Endothelial cell of umbilical vein (primary cell): ENCODE measurements at regions not wholly inside any gene's neighbourhood (a gene's known extent, or its start where the extent isn't known, plus 50 kb on each side); places are given as distances from the start of the nearest gene placed in this dataset.

Source experiments
- BruUV-seq: library from RNA; stranded (reverse); fragments of 400-500 nt; replicated peaks from 2 replicates; lab custom pipeline; 2021; lab: Mats Ljungman, UMichigan
- CTCF ChIA-PET: fragments of 300-600, 350-600 bp; sonication (Branson Sonifier 250); formaldehyde crosslinking; loops from one replicate; lab custom pipeline; 2021; ENCODE audit warnings: antibody characterized with exemption, inconsistent platforms; lab: Charles Lee
- POLR2A ChIA-PET: fragments of 300-600, 350-600 bp; sonication (Branson Sonifier 250); formaldehyde crosslinking; loops from one replicate; lab custom pipeline; 2021; ENCODE audit warnings: antibody characterized with exemption, inconsistent platforms; lab: Charles Lee
- DNase-seq: peaks from one replicate; pipeline ENCODE4 v3.0.0-alpha.2; 2011; ENCODE audit warnings: low read depth, low spot score
- FAIRE-seq: peaks from 2 replicates; lab custom pipeline; 2011; peaks lifted over from hg19 to GRCh38; lab: Jason Lieb, UNC
- H2AFZ ChIP-seq: 2 replicates; pipeline ENCODE4 v1.6.0; 2012; ENCODE audit warnings: low read depth, low read length, control low read depth, inconsistent platforms
- H3K27ac ChIP-seq: 2 replicates; pipeline ENCODE4 v1.5.1; 2011; ENCODE audit warnings: low read depth, mild to moderate bottlenecking, control low read depth, low read length, moderate library complexity; ENCODE audit not compliant: insufficient read depth
- H3K27me3 ChIP-seq, 2 experiments: 2 replicates each; pipeline versions ENCODE4 v1.6.0 to v1.6.1; 2011; ENCODE audit warnings: low read length in 2 of 2, mixed read lengths in 1 of 2; ENCODE audit not compliant: control insufficient read depth in 2 of 2, insufficient read depth in 2 of 2
- H3K36me3 ChIP-seq, 2 experiments: 2 replicates in 1 of 2; 3 replicates in 1 of 2; pipeline ENCODE4 v1.5.1; 2011; ENCODE audit warnings: low read length in 2 of 2, mild to moderate bottlenecking in 1 of 2, moderate library complexity in 1 of 2; ENCODE audit not compliant: control insufficient read depth in 2 of 2, insufficient read depth in 2 of 2; ENCODE audit errors: extremely low read depth in 1 of 2
- H3K4me1 ChIP-seq: 3 replicates; pipeline ENCODE4 v1.5.1; 2011; ENCODE audit warnings: mild to moderate bottlenecking, low read length; ENCODE audit not compliant: control insufficient read depth, insufficient read depth; ENCODE audit errors: extremely low read depth
- H3K4me2 ChIP-seq: 2 replicates; pipeline ENCODE4 v1.6.1; 2011; ENCODE audit warnings: low read length, control low read depth, mixed read lengths; ENCODE audit not compliant: insufficient read depth
- H3K4me3 ChIP-seq, 3 experiments: fragments of 200-600 bp in 1 of 3; sonication (generic), shearing (Covaris generic) in 1 of 3; replicated peaks in 1 of 3; 2 replicates each; pipeline ENCODE4 v1.5.1; 2011 to 2016; ENCODE audit warnings: control low read depth in 3 of 3, low read length in 3 of 3, mild to moderate bottlenecking in 2 of 3, inconsistent platforms in 1 of 3, low read depth in 1 of 3, moderate library complexity in 1 of 3; ENCODE audit not compliant: insufficient read depth in 1 of 3
- H3K79me2 ChIP-seq: 2 replicates; pipeline ENCODE4 v1.6.0; 2012; ENCODE audit warnings: low read length, inconsistent platforms; ENCODE audit not compliant: control insufficient read depth, insufficient read depth
- H3K9ac ChIP-seq: replicated peaks from 2 replicates; pipeline ENCODE3; 2011; ENCODE audit warnings: low read length, control low read depth; ENCODE audit not compliant: insufficient read depth; ENCODE audit errors: extremely low read depth
- H3K9me1 ChIP-seq: replicated peaks from 3 replicates; pipeline ENCODE4 v1.6.0; 2011; ENCODE audit warnings: mild to moderate bottlenecking, low read length; ENCODE audit not compliant: control insufficient read depth, insufficient read depth; ENCODE audit errors: extremely low read depth
- H3K9me3 ChIP-seq: replicated peaks from 2 replicates; pipeline ENCODE4 v1.5.1; 2012; ENCODE audit warnings: low read length, inconsistent platforms; ENCODE audit not compliant: control insufficient read depth, insufficient read depth
- H4K20me1 ChIP-seq: replicated peaks from 2 replicates; pipeline ENCODE3; 2011; ENCODE audit warnings: mild to moderate bottlenecking, low read length; ENCODE audit not compliant: control insufficient read depth, insufficient read depth; ENCODE audit errors: extremely low read depth
- CTCF ChIP-seq, 2 donors: IDR thresholded peaks; 1 replicate in 1 of 2; 2 replicates in 1 of 2; pipeline ENCODE4 v1.5.1; 2011; ENCODE audit warnings: low read length in 2 of 2, mild to moderate bottlenecking in 2 of 2, moderate library complexity in 2 of 2, control low read depth in 1 of 2, inconsistent platforms in 1 of 2, low read depth in 1 of 2; ENCODE audit not compliant: insufficient read depth in 1 of 2; ENCODE audit errors: extremely low read depth in 1 of 2
- EZH2 ChIP-seq: IDR thresholded peaks from 2 replicates; pipeline ENCODE4 v1.6.1; 2012; ENCODE audit warnings: borderline replicate concordance, low read depth, mild to moderate bottlenecking, moderate library complexity, low read length, inconsistent platforms; ENCODE audit not compliant: severe bottlenecking
- FOS ChIP-seq: IDR thresholded peaks from 2 replicates; pipeline ENCODE4 v1.6.1; 2011; ENCODE audit warnings: mild to moderate bottlenecking, low read length, moderate library complexity, borderline replicate concordance; ENCODE audit not compliant: insufficient read depth
- GATA2 ChIP-seq: IDR thresholded peaks from 2 replicates; pipeline ENCODE4 v1.7.0; 2011; ENCODE audit warnings: low read depth, mild to moderate bottlenecking, moderate library complexity, mixed read lengths, low read length; ENCODE audit not compliant: insufficient read length, insufficient read depth
- JUN ChIP-seq: IDR thresholded peaks from 2 replicates; pipeline ENCODE4 v1.6.1; 2011; ENCODE audit warnings: borderline replicate concordance, low read depth; ENCODE audit not compliant: insufficient read length, insufficient read depth
- MAX ChIP-seq: IDR thresholded peaks from 2 replicates; pipeline ENCODE4 v1.6.1; 2011; ENCODE audit not compliant: insufficient read depth, insufficient read length
- POLR2A ChIP-seq: IDR thresholded peaks from 2 replicates; pipeline ENCODE4 v1.6.1; 2012; ENCODE audit warnings: low read depth, mild to moderate bottlenecking, control low read depth, low read length
- POLR2AphosphoS5 ChIP-seq: IDR thresholded peaks from 2 replicates; pipeline ENCODE4 v1.6.1; 2012; ENCODE audit warnings: low read depth, mild to moderate bottlenecking, control low read depth, low read length, moderate library complexity; ENCODE audit not compliant: insufficient read depth
- dilution Hi-C: fragments of 300-500 bp; cut with MboI; formaldehyde crosslinking; loops from one replicate; pipeline ENCODE4 v1.15.0; 2019; ENCODE audit warnings: low sequenced_read_pairs; ENCODE audit not compliant: extremely low pct_ligation_motif_present
- intact Hi-C: fragments of 100-400 bp; cut with micrococcal nuclease; formaldehyde crosslinking; loops from one replicate; pipeline ENCODE4 v1.10.0; 2022

- no TSS peak for BruUV-seq
- Histone ChIP-seq H2AFZ (no peak overlapping the region), H4K20me1 (no peaks in the 10 kb centered on the region), H3K36me3 (no peaks in the 10 kb centered on the region), H3K9ac (no peak overlapping the region), H3K4me3 (no peak overlapping the region), H3K27ac (no peak overlapping the region), H3K79me2 (no peaks in the 10 kb centered on the region), H3K9me3 (no peaks in the 10 kb centered on the region), H3K27me3 (no peaks in the 10 kb centered on the region), H3K4me2 (no peak overlapping the region), H3K9me1 (no peaks in the 10 kb centered on the region), H3K4me1 (no peaks in the 10 kb centered on the region)
- DNase-seq (no peak), FAIRE-seq (no peak)
- intact Hi-C loops, result no loop called here
- dilution Hi-C loops, result no loop called here
- ChIA-PET POLR2A (no interaction called here), CTCF (interaction anchor here (0.9 kb wide), 1 partner anchor 9 kb away, joined by 4 read pairs; no protein-coding TSS in a partner anchor)
- TF ChIP-seq POLR2AphosphoS5, result no peak
- TF ChIP-seq POLR2A, result no peak
- TF ChIP-seq EZH2, result no peak
- no peak for TF ChIP-seq FOS
- TF ChIP-seq JUN, result no peak
- TF ChIP-seq CTCF (IDR thresholded peaks at IDR 0.05; ENCODE audit: extremely low read depth in 1 of 2, insufficient read depth in 1 of 2, low read depth in 1 of 2, low read length in 2 of 2), result no peak
- no peak for TF ChIP-seq MAX
- no peak for TF ChIP-seq GATA2
These were observed 428.9 kb downstream of the EPHA5 start for GRCh38 chr4:65241257-65241997.
